ENCODE measurements at regions not wholly inside any gene's neighbourhood (a gene's known extent, or its start where the extent isn't known, plus 50 kb on each side); places are given as distances from the start of the nearest gene placed in this dataset.

DNA sequence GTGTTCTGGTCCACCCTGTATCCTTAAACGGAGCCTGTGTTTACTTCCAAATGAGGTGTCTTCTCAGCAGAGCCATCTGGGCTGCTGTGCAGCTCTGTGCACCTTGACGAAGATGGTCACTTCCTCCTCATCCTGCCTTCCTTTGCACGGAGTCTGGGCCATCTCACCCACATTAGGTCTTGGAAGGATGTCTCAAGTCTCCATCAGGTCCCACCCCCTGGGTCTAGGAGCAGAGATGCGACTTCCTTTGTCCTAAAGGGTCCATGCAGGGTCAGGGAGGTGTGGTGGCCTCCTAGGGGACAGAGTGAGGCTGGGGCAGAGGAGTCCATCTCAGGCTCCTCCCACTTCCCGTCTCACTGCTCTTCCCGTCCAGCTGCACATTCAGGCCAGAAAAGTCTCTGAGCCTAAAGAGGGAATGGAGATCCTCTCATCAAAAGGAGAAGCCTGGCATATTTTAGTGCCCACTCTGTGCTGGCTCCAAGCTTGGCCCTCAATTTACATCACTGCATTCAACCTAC lies 209.2 kb downstream of the MATN1 start:
- no peak for DNase-seq (ENCODE audit: low read depth)

DNA sequence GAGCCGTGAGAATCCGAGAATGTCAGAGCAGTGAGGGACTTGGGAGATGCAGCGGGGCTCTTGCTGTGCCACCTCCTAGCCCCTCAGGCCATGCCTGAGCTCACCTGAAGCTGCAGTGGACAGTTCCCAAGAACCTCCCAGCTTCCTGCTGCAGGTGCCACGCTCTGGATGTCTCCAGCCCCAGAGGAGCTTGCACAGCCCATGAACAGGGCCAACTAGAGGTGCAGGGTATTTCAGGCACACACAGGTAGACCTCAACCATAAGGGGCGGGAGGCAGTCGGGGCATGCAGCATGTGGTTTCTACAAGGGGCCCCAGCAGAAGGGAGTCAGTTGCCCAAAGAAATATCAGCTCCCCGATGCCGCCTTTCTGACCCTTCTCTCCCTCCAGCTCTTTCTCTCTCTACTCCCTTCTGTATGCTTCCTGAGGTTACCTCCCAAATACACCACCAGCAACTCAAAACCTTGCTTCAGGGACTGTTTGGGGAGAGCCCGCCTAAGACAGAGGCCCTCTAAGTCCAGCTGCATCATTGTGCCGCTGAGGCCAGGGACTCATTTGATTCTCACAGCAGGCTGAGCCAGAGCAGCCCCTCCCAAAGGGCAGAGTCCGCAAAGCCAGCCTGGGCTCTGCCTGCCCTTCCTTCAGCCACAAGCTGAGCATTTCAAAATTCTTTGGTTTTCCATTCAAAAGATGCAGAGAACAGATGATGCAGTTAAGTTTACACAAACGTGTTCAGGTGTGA lies 209.8 kb downstream of the MATN1 start:
- no peak for DNase-seq (ENCODE audit: low read depth)

DNA sequence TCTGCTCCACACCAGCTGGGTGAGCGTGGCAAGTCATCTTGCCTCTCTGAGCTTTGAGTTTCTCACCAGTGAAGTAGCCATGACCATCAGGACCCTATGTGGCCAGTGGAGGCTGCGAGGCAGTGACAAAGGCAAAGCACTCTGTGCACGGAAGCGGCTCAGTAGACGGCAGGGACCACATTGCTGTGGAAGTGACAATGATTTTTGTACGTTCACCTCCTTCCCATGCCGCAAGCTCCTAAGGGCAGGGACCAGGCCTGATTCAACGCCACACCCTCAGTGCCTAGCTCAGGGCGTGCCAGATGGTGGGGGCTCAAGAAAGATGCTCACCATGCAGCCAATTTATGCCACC lies 210.5 kb downstream of the MATN1 start:
- no peak for DNase-seq (ENCODE audit: low read depth)

DNA sequence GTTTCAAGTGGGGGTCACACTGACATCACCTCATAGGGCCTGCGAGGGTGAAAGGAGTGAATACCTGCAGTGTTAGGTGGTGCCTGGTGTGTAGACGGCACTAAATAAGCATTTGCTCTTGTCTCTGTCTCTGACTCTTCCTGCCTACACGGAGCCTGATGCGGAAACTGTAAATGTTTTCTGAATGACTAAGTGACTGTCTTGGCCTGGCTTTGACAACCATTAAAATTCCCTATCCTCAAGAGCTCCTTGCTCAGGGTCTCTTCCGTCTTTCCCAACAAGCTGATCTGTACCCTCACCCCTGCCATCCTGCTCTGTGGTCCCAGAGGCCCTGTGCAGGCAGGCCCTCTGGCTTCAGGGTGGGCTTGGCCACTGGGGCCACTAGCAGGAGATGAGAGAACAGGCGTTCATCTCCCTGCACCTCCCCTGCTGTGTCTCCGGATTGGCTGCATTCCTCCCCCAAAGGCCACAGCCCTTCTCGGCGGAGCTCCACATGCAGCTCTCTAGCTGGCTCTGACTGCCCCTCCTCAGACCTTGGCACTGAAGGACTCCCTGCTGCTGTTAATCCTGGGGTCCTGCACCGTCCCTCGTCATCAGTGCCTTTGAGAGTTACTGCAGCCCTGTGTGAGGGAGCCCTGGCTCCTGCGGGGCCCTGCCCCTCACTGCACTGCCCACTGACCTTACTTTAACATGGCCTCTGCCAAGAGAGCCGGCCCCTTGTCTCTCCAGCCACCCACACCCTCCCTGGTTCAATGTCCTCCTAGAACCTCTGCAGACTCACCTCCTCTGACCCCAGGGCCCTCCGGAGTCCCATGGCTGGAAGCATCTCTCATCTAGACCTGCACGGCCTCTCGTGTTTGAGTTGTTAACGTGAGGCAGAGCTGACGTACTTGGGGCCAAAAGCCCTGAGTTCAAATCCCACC lies 211.1 kb downstream of the MATN1 start:
- DNase-seq (ENCODE audit: low read depth) = no peak

DNA sequence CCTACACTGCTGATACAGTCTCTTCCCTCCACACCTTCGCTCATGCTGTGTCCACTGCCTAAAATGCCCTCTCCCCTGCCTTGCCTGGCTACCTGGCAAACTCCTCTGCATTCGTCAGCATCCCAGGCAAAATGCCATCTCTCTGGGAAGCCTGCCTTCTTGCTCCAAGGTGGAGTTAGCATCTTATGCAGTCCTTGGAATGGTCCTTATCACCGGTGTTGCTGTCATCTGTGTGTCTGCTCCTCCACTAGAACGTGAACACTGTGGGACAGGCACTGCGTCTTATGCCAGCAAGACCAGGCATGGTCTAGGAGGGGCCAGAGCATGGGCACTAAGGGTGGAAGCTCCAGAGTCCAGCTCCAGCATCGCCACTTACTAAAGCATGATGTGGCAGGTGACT lies 211.8 kb downstream of the MATN1 start:
- no peak for DNase-seq (ENCODE audit: low read depth)

DNA sequence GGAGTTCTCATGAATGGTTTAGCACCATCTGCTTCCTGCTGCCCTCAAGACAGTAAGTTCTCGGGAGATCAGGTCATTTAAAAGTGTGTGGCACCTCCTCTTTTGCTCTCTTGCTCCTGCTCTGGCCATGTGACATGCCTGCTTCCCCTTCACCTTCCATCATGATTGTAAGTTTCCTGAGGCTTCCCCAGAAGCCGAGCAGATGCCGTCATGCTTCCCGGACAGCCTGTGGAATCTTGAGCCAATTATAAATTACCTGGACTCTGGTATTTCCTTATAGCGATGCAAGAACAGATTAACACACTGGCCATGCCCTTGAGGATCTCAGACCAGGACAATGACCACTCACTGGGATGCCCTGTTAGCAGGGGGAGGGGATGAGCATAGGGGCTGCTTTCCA lies 212.3 kb downstream of the MATN1 start:
- no peak for DNase-seq (ENCODE audit: low read depth)

DNA sequence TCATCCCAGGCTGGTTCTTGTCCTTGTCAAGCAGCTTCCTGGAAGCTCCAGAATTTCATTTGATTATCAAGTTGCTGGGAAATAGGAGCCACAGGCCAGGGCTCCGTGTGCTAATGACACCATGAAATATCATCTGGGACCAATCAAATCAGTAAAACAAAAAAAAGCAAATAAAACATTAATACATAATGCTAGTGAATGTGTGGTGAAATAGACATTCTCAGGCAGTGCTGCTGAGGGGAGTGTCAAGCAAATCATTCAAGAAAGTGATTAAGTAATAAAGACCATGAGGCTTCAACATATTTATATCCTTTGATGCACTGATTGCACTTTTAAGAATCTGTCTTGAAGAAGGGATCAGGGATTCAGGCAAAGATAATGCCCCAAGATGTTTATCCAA lies 213.7 kb downstream of the MATN1 start:
- no peak for DNase-seq (ENCODE audit: low read depth)

DNA sequence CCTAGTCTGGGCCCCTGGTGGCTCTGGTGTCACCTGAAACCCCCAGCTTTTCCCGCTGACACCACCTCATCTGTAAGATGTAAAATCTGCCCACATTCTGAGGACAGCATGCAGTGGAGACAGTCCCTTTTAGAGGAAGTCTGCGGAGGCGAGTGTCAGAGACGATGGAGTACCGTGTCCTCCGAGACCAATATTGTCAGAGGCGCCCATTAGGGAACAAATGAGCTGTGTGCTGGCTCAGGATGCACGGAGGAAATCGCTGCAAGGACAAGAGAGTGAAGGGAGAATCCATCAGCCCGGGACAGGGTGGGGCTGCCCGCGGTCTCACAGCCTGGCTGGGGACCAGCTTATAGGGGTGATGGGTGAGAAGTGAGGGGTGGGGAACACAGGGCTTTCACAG lies 214.8 kb downstream of the MATN1 start:
- no peak for DNase-seq (ENCODE audit: low read depth)

DNA sequence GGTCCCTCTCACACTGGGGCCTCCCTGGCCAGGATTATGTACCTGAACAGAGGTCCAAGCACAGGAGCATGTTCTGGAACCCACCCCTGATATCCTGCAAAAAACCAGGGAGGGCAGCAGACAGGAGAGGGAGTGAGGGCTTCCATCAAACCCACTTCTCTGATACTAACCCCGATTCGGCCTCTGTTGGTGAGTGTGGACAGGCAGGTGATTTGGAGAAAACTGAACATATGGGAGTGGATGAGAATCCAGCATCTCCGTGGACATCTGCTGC lies 215.3 kb downstream of the MATN1 start:
- no peak for DNase-seq (ENCODE audit: low read depth)

DNA sequence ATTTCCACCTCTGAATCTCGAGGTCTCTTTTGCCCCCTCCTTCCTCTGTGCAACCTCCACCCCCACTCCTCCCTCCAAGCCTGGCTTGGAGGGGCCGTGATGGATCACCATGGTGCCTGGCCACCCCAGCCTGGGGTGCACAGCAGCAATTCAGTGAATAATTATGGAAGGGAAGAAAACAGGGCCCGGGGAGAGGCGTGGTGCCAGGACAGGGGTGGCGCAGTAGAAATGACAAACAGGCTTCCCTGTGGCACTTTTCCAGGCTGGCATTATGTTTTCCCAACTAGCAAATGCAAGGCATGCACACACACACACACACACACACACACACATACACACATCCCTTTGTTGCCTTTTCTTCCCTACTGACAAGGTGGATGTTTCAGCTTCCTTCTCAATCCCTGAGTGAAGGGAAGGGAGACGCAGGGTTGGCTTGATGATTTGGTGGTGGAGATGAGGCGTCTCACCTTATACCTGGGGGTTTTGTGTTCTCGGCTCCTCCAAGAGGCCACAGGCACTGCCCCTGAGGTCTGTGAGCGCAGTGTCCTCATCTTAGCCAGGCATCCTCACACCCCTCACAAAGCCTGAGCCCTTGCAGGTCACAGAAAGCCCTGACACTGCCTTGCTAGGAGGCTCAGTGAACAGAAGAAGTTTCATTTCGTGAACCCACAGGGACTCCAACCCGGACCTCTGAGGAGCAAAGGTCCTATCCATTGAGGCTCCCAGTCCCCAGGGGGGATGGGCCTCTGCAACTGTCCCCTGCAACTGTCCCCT lies 215.8 kb downstream of the MATN1 start:
- DNase-seq (ENCODE audit: low read depth) = no peak

DNA sequence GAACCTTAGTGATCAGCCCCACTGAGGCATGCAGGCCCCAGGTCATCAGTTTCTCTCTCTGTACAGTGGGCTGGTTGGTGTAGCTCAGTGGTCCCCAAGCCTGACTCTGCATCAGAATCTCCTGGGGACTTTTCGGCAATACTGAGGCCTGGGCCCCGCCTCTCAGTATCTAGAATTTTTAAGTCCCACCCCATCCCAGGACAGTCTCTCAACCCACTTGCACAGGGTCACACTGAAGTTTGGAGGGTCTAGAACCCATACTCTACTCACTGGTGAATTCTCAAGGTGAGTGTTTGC lies 216.4 kb downstream of the MATN1 start:
- DNase-seq (ENCODE audit: low read depth) = no peak

DNA sequence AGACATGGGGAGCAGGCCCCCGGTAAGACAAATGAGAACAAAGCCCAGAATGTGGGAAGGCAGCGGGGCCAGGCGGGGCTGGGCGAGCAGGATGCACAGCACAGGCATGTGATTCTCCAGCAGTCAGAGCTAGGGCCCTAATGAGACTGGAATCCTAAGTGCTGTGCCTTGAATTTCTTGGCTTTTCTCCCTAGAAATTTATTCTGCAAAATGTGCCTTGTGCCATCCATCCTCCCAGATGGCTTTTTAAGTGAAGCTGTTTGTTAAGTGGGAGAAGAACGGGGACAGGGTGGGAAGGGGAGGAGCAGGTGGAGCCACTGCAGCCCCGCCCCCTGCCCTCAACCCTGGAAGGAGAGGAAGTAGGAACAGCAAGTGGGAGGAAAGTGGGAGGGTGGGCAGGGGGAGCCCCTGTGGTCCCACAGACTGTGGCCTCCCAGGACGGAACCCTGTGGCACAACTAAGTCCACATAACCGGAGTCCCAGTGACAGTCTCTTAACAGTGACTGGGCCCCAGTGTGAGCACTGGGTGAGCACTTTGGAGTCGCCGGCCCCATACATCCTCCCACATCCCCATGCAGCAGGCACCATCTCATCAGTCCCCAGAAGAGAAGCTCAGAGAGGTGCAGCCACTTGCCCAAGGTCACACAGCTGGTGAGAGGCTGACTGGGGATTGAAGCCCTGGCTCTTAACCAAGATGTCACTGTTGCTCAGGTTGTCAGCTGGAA lies 216.9 kb downstream of the MATN1 start:
- no peak for DNase-seq (ENCODE audit: low read depth)

DNA sequence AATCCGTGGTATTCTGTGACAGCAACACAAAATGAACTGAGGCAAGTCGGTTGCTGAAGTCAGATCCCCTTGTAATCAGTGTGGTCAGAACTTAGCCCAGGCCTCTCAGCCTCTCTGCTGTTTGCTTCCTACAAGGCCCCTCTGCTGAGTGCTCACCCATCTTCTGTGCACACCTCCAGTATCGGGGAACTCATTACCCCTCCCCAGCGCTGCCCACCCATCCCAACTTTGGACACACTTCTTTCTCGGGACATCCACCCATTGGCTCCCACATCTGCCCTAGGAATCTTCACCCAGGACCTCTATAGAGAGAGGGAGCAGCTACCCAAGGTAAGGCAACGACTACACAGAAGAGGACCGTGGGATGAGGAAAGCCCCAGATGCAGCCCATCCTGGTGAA lies 217.5 kb downstream of the MATN1 start:
- no peak for DNase-seq (ENCODE audit: low read depth)

DNA sequence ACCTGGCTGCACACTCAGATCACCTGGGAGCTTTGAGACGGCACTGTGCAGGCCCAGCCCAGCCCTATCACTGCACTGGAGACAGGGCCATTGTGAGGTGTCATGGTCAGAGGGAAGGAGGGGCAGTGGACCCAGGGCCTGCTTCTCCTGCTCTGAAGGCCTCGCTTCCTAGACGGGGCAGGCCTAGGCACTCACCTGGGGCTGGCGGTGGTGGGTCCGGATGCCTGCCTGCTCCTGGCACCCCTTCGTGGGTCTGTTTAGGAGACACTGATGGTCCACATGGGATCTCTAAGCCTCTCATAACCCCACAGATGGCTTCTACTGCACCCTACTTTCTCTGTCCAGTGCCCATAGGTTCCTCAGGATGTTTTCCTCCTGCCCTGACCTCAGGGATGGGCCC lies 230.9 kb downstream of the MATN1 start:
- DNase-seq (ENCODE audit: low read depth) = no peak

DNA sequence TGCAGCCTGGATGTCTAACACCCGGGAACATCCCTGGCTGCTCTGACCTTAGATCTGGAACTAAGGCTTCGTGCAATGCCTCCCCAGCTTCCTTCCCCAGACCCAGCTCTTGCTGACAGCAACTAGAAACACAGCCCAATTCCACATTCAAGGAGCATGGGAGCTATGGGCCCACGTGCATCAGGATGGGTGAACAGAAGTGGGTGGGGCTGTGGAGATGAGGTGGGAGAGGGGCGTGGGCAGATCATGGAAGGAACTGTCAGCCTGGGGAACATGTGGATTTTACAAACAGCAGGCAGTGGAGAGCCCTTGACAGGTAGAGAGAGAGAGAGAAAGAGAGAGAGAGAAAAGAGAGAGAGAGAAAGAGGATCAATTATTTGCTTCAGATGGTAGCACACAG lies 231.6 kb downstream of the MATN1 start:
- no peak for DNase-seq (ENCODE audit: low read depth)

DNA sequence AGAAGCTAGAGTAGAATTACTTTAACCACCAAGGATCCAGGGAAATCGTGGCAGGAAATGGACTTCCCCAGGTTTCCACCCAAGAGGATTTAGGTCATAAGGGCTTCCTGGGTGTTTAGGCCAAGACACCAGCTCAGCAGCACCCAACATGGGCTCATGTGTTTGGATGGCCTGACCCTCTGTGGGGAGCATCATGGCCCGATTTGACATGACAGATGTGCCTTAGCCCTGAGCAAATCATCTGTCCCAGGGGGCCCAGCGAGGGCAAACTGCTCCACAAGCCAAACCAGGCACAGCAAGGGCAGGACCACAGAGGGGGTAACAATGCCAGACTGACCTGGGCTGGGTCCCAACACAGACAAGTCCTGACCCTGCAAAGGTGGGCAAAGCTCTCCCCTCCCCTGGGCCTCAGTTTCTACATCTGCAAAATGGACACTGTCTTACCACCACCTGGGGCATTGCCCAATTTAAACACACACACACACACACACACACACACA lies 232.8 kb downstream of the MATN1 start:
- DNase-seq (ENCODE audit: low read depth) = no peak

DNA sequence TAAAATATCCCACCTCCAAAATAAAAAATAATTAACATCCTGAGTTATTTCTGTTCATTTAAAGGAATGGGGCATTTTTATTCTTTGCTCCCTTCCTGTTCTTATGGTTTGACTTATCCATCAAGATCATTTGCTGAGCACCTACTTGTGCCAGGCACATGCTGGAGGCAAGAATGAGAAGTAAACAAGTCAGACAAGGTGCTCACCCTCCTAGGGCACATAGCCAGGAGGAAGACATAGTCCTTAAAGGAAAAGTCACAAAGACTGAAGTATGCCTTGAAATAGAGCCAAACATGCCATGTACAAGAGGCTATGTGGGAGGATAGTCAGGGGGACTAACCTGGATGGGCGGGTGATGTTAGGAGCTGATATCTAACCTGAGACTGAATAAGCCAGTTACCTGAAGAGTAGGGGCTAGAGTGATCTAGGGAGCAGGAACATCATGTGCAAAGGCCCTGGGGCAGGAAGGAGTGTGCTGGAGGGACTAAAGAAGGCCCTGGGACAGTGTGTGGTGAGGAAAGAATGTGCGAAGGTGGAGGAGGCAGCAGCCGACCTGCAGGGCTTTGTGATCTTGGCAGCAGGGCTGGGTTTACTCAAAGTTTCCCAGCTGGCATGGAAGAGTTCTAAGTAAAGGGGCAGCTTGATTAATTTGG lies 233.5 kb downstream of the MATN1 start:
- DNase-seq (ENCODE audit: low read depth) = no peak

DNA sequence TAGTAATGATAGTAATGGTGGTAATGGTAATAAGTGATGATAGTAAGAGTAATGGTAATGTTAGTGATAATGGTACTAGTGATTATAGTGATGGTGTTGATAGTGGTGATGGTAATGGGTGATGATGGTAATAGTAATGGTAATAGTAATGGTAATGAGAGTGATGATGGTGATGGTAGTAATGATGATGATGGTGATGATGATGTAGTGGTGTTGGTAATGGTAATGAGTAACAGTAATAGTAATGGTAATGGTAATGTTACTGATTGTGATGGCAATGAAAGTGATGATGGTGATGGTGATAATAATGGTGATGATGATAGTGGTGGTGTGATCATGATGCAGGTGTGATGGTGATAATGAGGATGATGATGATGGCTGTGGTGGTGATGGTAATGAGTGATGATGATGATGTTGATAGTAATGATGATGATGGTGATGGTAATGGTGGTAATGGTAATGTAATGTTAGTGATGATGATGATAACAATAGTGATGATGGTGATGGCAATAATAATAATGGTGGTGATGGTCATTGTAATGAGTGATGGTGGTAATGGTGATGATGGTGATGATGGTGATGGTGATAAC lies 235.0 kb downstream of the MATN1 start:
- DNase-seq (ENCODE audit: low read depth) = no peak

DNA sequence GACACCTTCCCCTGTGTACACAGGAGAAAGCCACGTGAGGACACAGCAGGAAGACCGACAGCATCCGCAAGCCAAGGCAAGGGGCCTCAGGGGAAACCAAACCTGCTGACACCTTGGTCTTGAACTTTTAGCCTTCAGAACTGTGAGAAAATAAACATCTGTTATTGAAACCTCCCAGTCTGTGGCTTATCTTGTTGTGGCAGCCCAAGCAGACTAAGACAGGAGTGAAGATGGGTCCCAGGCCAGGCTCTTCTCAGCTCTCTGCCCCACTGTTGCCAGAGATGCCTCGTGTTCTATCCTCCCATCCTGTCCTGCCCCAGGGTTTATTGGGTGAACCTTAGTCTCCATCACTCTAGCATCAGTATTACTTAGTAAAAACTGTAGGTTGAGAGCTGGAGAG lies 236.3 kb downstream of the MATN1 start:
- DNase-seq (ENCODE audit: low read depth) = no peak

DNA sequence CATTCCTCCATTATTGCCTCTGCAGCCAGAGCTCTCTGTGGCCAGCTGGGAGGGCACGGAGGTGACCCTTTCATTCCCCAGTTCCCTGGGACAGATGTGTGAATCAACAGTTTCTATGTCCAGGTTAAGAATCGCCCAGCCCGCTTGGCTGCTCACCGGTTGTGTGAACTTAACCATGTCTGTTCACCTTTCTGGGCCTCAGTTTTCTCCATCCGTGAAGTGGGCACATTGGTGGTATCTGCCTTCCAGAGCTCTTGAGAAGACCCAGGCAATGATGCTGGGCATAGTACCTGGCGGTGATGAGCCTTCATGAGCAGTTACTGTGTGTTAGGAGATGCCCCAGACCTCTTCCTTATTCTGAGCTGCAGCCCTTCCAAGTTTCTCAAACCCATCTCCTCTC lies 238.3 kb downstream of the MATN1 start:
- no peak for DNase-seq (ENCODE audit: low read depth)

DNA sequence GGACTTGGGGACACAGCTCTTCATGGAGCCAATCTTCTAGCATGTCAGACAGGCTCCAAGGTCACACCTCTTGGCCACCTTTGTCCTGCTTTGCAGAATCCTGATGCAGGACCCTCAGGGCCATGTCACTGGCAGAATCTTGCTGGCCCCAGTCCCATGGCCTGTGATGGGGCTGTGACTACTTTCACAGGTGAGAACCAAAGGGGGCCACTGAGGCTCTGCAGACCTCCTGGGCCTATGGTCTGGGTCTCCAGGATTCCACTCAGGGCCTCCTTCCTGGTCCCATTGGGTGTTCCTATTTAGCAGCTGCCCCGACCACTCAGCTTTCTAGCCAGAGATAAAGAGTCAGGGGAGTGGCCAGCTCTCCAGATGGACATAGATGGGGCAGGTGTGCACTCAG lies 238.7 kb downstream of the MATN1 start:
- no peak for DNase-seq (ENCODE audit: low read depth)

All from fibroblast of gingiva (primary cell).